Loucy (cell line): ENCODE measurements at regions not wholly inside any gene's neighbourhood (a gene's known extent, or its start where the extent isn't known, plus 50 kb on each side); places are given as distances from the start of the nearest gene placed in this dataset.

ENCODE experiments used
- EZH2phosphoT487 ChIP-seq: fragments of 200-600 bp; IDR thresholded peaks from 2 replicates; pipeline ENCODE4 v1.6.1; 2018; ENCODE audit warnings: antibody characterized with exemption, mild to moderate bottlenecking, moderate library complexity, borderline replicate concordance
- TF ChIP-seq, protein P1 (sequence below): fragments of 200-600 bp; sonication (generic); conservative IDR thresholded peaks from 2 replicates; pipeline ENCODE4 v1.5.1; 2014; ENCODE audit warnings: mild to moderate bottlenecking, antibody characterized with exemption, low read length

- TF ChIP-seq, protein P1, sequence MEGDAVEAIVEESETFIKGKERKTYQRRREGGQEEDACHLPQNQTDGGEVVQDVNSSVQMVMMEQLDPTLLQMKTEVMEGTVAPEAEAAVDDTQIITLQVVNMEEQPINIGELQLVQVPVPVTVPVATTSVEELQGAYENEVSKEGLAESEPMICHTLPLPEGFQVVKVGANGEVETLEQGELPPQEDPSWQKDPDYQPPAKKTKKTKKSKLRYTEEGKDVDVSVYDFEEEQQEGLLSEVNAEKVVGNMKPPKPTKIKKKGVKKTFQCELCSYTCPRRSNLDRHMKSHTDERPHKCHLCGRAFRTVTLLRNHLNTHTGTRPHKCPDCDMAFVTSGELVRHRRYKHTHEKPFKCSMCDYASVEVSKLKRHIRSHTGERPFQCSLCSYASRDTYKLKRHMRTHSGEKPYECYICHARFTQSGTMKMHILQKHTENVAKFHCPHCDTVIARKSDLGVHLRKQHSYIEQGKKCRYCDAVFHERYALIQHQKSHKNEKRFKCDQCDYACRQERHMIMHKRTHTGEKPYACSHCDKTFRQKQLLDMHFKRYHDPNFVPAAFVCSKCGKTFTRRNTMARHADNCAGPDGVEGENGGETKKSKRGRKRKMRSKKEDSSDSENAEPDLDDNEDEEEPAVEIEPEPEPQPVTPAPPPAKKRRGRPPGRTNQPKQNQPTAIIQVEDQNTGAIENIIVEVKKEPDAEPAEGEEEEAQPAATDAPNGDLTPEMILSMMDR: no peak
- no peak for TF ChIP-seq EZH2phosphoT487
These were observed 1344.3 kb downstream of the ADGRL3 start for GRCh38 chr4:62544428-62544827.
